ENCODE measurements at regions not wholly inside any gene's neighbourhood (a gene's known extent, or its start where the extent isn't known, plus 50 kb on each side); places are given as distances from the start of the nearest gene placed in this dataset.

DNA sequence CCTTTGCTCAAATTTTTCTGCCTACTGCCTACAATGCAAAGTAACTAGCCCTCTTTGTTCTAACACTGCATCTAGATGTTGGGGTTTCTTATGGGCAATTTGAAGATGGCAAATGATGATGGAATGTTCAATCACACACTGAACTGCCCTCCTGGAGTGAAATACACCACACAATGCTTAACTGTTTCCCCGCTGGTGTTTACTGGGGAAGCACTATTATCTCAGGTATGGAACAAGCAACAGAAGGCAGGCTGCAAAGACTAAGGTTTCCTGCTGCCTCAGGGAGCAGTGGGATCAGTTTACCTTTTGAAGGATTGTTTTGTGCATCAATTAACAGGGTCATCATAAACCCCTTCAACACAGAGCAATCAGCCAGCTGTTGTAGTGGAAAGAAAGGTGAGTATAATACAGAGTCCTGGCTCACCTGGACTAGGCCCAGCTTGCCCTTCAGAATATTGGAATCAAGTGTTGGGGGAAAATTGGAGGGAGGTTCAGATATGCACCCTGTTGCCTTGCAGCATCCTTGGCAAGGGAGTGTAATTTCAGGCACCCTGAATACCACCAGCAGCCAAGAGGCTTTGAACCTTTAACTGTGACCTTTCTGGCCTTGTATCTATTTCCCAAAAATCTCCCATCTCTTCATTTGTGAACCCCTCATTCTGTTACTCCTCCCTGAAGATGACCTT lies 105.4 kb upstream of the CDH11 start:
- no peak for DNase-seq (ENCODE audit: extremely low read depth, low read depth)
- TF ChIP-seq, protein P1, sequence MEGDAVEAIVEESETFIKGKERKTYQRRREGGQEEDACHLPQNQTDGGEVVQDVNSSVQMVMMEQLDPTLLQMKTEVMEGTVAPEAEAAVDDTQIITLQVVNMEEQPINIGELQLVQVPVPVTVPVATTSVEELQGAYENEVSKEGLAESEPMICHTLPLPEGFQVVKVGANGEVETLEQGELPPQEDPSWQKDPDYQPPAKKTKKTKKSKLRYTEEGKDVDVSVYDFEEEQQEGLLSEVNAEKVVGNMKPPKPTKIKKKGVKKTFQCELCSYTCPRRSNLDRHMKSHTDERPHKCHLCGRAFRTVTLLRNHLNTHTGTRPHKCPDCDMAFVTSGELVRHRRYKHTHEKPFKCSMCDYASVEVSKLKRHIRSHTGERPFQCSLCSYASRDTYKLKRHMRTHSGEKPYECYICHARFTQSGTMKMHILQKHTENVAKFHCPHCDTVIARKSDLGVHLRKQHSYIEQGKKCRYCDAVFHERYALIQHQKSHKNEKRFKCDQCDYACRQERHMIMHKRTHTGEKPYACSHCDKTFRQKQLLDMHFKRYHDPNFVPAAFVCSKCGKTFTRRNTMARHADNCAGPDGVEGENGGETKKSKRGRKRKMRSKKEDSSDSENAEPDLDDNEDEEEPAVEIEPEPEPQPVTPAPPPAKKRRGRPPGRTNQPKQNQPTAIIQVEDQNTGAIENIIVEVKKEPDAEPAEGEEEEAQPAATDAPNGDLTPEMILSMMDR (IDR thresholded peaks at IDR 0.05; ENCODE audit: low read depth, low read length, missing control alignments): no peak
- no peak overlapping the region for H3K4me3 ChIP-seq (replicated peaks; ENCODE audit: low read depth, low read length)

DNA sequence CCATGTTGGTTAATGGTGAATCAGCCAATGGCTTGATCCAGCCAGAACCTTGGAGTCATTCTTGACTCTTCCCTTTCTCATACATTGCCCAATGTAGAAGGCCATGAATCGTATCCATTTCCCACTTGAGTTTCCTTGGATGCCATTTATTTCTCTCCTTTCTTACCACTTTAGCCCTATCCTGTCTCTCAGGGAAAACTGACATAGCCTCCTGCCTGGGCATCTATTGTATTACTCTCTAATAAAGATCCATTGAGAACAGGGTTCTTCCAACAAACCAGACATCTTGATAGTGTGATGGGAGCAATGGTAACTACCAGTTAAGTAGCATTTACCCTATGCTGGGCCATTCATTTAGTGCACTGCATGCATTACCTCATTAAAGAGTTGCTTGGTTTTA lies 104.2 kb upstream of the CDH11 start:
- DNase-seq (ENCODE audit: extremely low read depth, low read depth): no peak
- TF ChIP-seq, protein P1 (IDR thresholded peaks at IDR 0.05; ENCODE audit: low read depth, low read length, missing control alignments): no peak
- H3K4me3 ChIP-seq (replicated peaks; ENCODE audit: low read depth, low read length): no peak overlapping the region

- TF ChIP-seq, protein P1 (IDR thresholded peaks at IDR 0.05; ENCODE audit: low read depth, low read length, missing control alignments): no peak
- no peak for DNase-seq (ENCODE audit: extremely low read depth, low read depth)
These were observed 103.6 kb upstream of the CDH11 start for GRCh38 chr16:65225488-65225887.

DNA sequence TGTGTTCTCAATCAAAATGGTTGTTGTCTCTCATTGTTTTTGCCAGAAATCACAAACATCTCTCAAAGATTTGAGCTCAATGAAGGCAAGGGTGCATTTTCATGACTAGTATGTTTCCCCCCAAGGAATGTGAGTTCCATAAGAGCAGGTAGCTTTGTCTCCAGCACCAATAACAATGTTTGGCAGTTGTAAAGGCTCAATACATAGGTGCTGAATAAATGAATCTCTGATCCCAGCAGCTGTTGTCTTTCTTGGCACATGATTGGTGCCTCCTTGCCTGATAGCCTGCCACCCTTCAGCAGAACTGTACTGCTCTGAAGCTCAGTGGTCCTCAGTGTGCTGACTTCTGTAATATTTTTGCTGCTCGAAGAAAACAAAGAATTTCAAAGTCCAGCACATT lies 103.1 kb upstream of the CDH11 start:
- DNase-seq (ENCODE audit: extremely low read depth, low read depth): no peak
- TF ChIP-seq, protein P1 (IDR thresholded peaks at IDR 0.05; ENCODE audit: low read depth, low read length, missing control alignments): no peak

More at GRCh38 chr16:65225488-65225887, 103.6 kb upstream of the CDH11 start:
- no peak overlapping the region for H3K4me3 ChIP-seq (replicated peaks; ENCODE audit: low read depth, low read length)

GRCh38 chr16:65224471-65224870 lies 102.6 kb upstream of the CDH11 start:
- TF ChIP-seq, protein P1 (IDR thresholded peaks at IDR 0.05; ENCODE audit: low read depth, low read length, missing control alignments): no peak
- H3K4me3 ChIP-seq (replicated peaks; ENCODE audit: low read depth, low read length): no peak overlapping the region
- no peak for DNase-seq (ENCODE audit: extremely low read depth, low read depth)

More for the DNA sequence above, 103.1 kb upstream of the CDH11 start:
- no peak overlapping the region for H3K4me3 ChIP-seq (replicated peaks; ENCODE audit: low read depth, low read length)

GRCh38 chr16:65223335-65223734 lies 101.5 kb upstream of the CDH11 start:
- no peak overlapping the region for H3K4me3 ChIP-seq (replicated peaks; ENCODE audit: low read depth, low read length)
- TF ChIP-seq, protein P1 (IDR thresholded peaks at IDR 0.05; ENCODE audit: low read depth, low read length, missing control alignments): no peak
- no peak for DNase-seq (ENCODE audit: extremely low read depth, low read depth)

GRCh38 chr16:65222536-65222935 lies 100.7 kb upstream of the CDH11 start:
- TF ChIP-seq, protein P1 (IDR thresholded peaks at IDR 0.05; ENCODE audit: low read depth, low read length, missing control alignments): no peak
- DNase-seq (ENCODE audit: extremely low read depth, low read depth): no peak
- no peak overlapping the region for H3K4me3 ChIP-seq (replicated peaks; ENCODE audit: low read depth, low read length)
